NCI-H1092 treated with DMSO at 0.1 percent for 48 hours (cell line): ENCODE measurements at regions not wholly inside any gene's neighbourhood (a gene's known extent, or its start where the extent isn't known, plus 50 kb on each side); places are given as distances from the start of the nearest gene placed in this dataset.
"Not testable (repeated sequence)": the region's sequence is repeated elsewhere in the genome, so short reads cannot be mapped to it uniquely, and the experiment has no call there.

Experiments used
- DNase-seq: peaks from one replicate; lab custom pipeline; 2025; lab: John Stamatoyannopoulos, UW

DNA sequence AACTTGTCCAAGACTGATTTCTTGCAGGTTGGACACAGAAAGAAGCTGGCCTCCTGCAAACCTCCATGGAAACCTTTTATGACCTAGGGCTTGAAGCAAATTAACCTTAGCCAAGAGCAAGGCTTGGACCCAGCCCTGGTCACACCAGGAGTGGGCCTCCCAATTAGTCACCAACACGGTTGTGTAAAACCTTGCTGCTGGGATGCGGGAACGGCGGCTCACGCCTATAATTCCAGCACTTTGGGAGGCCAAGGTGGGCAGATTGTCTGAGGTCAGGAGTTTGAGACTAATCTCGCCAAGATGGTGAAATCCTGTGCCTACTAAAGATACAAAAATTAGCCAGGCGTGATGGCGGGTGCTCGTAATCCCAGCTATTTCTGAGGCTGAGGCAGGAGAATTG is 419.9 kb downstream of the AASDHPPT start:
- no peak for DNase-seq

GRCh38 chr11:106497822-106498221 is 420.4 kb downstream of the AASDHPPT start:
- DNase-seq, result no peak

DNA sequence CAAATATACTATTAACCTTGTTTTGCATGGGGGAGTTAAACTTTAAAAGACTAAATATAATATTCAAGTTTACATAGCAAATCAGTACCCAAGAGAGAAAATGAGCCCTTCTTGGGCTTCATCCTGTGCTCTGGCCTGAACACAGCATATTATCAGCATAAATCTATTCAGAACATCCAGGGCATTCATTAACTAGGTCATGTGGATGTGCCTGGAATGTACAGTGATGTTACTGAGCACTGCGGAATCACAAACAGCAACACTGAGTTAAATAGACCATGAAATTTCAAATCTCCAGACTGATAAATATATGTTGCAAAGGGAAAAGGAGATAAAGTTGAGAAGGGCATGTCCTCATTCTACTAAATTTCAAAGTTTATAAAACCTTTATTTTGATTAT is 426.4 kb downstream of the AASDHPPT start:
- no peak for DNase-seq

- no peak for DNase-seq
These were observed 430.3 kb downstream of the AASDHPPT start for GRCh38 chr11:106507645-106508306.

- DNase-seq, result no peak
These were observed 437.2 kb downstream of the AASDHPPT start for GRCh38 chr11:106514706-106515105.

- DNase-seq, result no peak
These were observed 440.0 kb downstream of the AASDHPPT start for GRCh38 chr11:106517426-106517825.

- DNase-seq, result no peak
These were observed 442.9 kb downstream of the AASDHPPT start for GRCh38 chr11:106520146-106520912.

- DNase-seq, result no peak
These were observed 443.5 kb downstream of the AASDHPPT start for GRCh38 chr11:106520920-106521319.

DNA sequence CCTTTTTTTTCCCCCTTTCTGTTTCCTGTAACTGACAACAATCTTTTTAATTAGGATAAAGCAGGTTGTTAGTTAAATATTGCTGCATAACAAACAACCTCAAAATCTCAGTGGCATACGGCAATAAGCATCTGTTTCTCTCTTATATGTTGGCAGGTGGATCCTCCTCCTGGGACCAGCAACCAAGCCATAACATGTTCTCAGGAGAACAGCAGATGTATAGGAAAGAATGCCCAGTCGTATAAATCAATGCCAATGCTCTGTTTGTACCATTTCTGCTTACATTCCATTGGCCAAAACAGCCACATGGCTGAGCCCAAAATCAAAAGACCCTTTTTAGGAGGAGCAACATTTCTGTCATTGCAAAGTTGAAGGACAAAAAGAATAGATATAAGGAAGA is 445.7 kb downstream of the AASDHPPT start:
- DNase-seq, result no peak

DNA sequence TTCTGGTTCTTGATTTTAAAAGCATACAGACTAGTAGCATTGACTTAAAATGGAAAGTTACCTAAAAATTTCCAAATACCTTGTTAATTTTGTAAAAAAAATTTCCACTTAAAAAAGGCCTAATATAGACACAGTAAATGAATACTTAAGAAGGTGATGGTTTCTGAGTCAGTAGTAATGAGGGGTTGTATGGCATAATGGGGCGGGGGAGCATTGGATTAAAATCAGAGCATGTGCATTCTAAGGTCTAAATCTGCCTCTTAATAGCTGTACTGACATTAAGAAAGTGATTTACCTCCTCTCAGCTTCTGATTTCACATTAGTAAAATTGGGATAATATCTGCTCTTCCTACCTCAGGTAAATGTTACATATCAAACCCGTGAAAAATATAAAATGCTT is 446.5 kb downstream of the AASDHPPT start:
- no peak for DNase-seq

GRCh38 chr11:106524436-106524835 is 447.0 kb downstream of the AASDHPPT start:
- no peak for DNase-seq

- not testable (repeated sequence) for DNase-seq
These were observed 454.2 kb downstream of the AASDHPPT start for GRCh38 chr11:106531648-106532047.

DNA sequence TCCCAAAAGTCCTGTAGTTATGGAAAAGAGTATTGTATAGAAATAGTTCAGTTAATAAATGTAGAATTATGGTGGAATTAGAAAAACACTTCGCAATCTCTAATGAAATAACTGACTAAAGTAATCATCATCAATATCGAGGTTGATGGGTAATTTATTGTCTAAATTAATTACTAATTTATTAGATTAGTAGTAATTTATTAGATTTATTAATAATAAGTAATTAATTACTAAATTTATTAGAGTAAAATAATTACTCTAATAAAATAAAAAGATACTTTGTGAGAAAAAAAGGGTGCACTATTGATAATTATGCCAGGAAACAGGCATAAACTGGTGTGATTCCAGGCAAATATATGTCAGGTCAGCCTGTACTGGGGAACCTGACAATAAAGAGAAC is 455.6 kb downstream of the AASDHPPT start:
- no peak for DNase-seq

DNA sequence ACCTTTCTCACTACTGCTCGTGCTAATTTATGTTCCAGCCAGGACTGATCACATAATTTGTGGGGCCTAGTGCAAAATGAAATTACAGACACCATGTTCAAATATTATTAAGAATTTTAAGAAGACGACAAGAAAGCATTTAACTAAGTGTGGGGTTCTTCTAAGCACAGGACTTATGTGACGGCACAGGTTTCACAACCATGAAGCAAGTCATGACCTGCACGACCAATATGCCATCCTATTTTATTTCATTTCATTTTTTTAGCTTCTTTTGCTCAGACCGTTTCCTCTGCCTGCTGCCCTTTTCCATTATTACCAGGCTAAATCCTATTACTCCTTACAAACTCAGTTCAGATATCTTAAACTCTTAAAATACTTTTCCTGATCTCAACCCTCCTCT is 462.5 kb downstream of the AASDHPPT start:
- no peak for DNase-seq

DNA sequence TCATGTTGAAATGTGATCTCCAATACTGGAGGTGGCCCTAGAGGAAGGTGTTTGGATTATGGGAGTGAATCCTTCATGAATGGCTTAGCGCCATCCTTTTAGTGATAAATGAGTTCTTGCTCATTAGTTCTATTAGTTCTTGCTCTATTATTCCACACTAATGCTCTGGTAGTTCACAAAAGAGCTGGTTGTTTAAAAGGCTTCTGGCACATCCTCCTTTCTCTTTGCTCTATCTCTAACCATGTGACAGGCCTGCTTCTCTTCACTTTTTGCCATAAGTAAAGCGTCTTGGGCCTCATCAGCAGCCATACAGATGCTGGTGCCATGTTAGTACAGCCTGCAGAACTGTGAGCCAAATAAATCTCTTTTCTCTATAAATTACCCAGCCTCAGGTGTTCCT is 469.9 kb downstream of the GUCY1A2 start:
- no peak for DNase-seq

GRCh38 chr11:106551744-106552673 is 466.3 kb downstream of the GUCY1A2 start:
- no peak for DNase-seq

- DNase-seq, result no peak
These were observed 465.5 kb downstream of the GUCY1A2 start for GRCh38 chr11:106552694-106553203.

GRCh38 chr11:106553304-106553703 is 465.0 kb downstream of the GUCY1A2 start:
- DNase-seq, result no peak

- DNase-seq, result not testable (repeated sequence)
These were observed 462.6 kb downstream of the GUCY1A2 start for GRCh38 chr11:106555566-106556250.

- no peak for DNase-seq
These were observed 452.9 kb downstream of the GUCY1A2 start for GRCh38 chr11:106565326-106565725.

- DNase-seq, result no peak
These were observed 449.6 kb downstream of the GUCY1A2 start for GRCh38 chr11:106568632-106569031.

DNA sequence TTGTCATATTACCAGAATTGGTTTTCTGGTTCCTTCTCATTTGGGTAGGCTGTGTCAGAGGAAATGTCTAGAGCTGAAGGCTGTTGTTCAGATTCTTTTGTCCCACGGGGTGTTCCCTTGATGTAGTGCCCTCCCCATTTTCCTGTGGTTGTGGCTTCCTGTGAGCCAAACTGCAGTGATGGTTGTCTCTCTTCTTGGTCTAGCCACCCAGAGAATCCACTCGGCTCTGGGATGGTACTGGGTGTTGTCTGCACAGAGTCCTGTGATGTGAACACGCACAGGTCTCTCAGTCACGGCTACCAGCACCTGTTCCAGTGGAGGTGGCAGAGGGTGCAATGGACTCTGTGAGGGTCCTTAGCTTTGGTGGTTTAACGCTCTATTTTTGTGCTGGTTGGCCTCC is 440.9 kb downstream of the GUCY1A2 start:
- DNase-seq, result not testable (repeated sequence)
